GM12878 (cell line): ENCODE measurements at regions not wholly inside any gene's neighbourhood (a gene's known extent, or its start where the extent isn't known, plus 50 kb on each side); places are given as distances from the start of the nearest gene placed in this dataset.

Source experiments
- ATAC-seq: fragments of 200-7000 bp; cut with Tn5 transposase; 3 replicates; pipeline ENCODE4 v1.9.1; 2020; ENCODE audit warnings: mild to moderate bottlenecking, moderate library complexity
- BruUV-seq: library from RNA; stranded (reverse); fragments of 400-500 nt; replicated peaks from 2 replicates; lab custom pipeline; 2021; lab: Mats Ljungman, UMichigan
- CTCF ChIA-PET: fragments of 300-600 bp; sonication (Branson Sonifier 250); formaldehyde crosslinking; extraction: SDS; loops from one replicate; lab custom pipeline; 2021; ENCODE audit warnings: inconsistent platforms; lab: Yijun Ruan, JAX
- POLR2A ChIA-PET: fragments of 350-600 bp; formaldehyde crosslinking; extraction: SDS; loops from one replicate; lab custom pipeline; 2021; ENCODE audit warnings: inconsistent platforms; lab: Charles Lee
- RAD21 ChIA-PET: fragments of 300-600 bp; sonication (Branson Sonifier 250); formaldehyde crosslinking; loops from one replicate; lab custom pipeline; 2023; ENCODE audit warnings: antibody characterized with exemption; ENCODE audit not compliant: unreplicated experiment; lab: Charles Lee
- SMC1A ChIA-PET: fragments of 300-600 bp; sonication (Branson Sonifier 250); formaldehyde crosslinking; loops from one replicate; lab custom pipeline; 2023; ENCODE audit not compliant: unreplicated experiment, uncharacterized antibody; lab: Charles Lee
- DNase-seq: peaks from one replicate; pipeline ENCODE4 v3.0.0-alpha.2; 2011; ENCODE audit warnings: low read depth, low spot score
- FAIRE-seq: peaks from 3 replicates; lab custom pipeline; 2011; peaks lifted over from hg19 to GRCh38; lab: Jason Lieb, UNC
- H2AFZ ChIP-seq: 2 replicates; pipeline ENCODE4 v1.6.0; 2011; ENCODE audit warnings: low read depth, low read length, control low read depth; ENCODE audit not compliant: control insufficient read depth
- H3K27ac ChIP-seq: 2 replicates; pipeline ENCODE4 v1.5.1; 2011; ENCODE audit warnings: control low read depth; ENCODE audit not compliant: control insufficient read depth, insufficient read depth
- H3K27me3 ChIP-seq, 2 experiments: replicated peaks in 1 of 2; 2 replicates each; pipeline versions ENCODE4 v1.6.0 to v1.6.1; 2011; ENCODE audit warnings: low read length in 1 of 2; ENCODE audit not compliant: control insufficient read depth in 2 of 2, insufficient read depth in 2 of 2
- H3K36me3 ChIP-seq, 2 experiments: 2 replicates each; pipeline ENCODE4 v1.5.1; 2011; ENCODE audit warnings: low read length in 1 of 2; ENCODE audit not compliant: control insufficient read depth in 2 of 2, insufficient read depth in 2 of 2
- H3K4me1 ChIP-seq: 2 replicates; pipeline ENCODE4 v1.6.1; 2011; ENCODE audit warnings: mild to moderate bottlenecking, low read length, moderate library complexity, mixed read lengths; ENCODE audit not compliant: control insufficient read depth, insufficient read depth
- H3K4me2 ChIP-seq: 2 replicates; pipeline ENCODE4 v1.6.0; 2011; ENCODE audit warnings: control low read depth; ENCODE audit not compliant: control insufficient read depth, insufficient read depth
- H3K4me3 ChIP-seq: fragments of 200-600 bp; sonication (generic); 2 replicates; pipeline ENCODE4 v1.5.1; 2016
- H3K79me2 ChIP-seq: 2 replicates; pipeline ENCODE4 v1.6.0; 2011; ENCODE audit warnings: low read length; ENCODE audit not compliant: control insufficient read depth, insufficient read depth
- H3K9ac ChIP-seq: 2 replicates; pipeline ENCODE4 v1.8.0; 2011; ENCODE audit warnings: low read length, control low read depth, mixed read lengths; ENCODE audit not compliant: control insufficient read depth, insufficient read depth
- H3K9me3 ChIP-seq: replicated peaks from 3 replicates; pipeline ENCODE4 v1.5.1; 2011; ENCODE audit warnings: mild to moderate bottlenecking, low read length; ENCODE audit not compliant: control insufficient read depth, insufficient read depth
- H4K20me1 ChIP-seq: 2 replicates; pipeline ENCODE4 v1.6.0; 2011; ENCODE audit not compliant: control insufficient read depth, insufficient read depth
- BRCA1 ChIP-seq: IDR thresholded peaks from 2 replicates; pipeline ENCODE4 v1.6.1; 2011; ENCODE audit warnings: low read depth, low read length, improper control_type of control experiment
- CREB1 ChIP-seq: IDR thresholded peaks from 2 replicates; pipeline ENCODE4 v1.6.1; 2012; ENCODE audit warnings: low read depth, mild to moderate bottlenecking, inconsistent platforms
- ESRRA ChIP-seq: IDR thresholded peaks from 2 replicates; pipeline ENCODE4 v1.6.1; 2012; ENCODE audit warnings: mild to moderate bottlenecking, low read length, improper control_type of control experiment
- MEF2A ChIP-seq: IDR thresholded peaks from 2 replicates; pipeline ENCODE4 v1.6.1; 2011; ENCODE audit warnings: low read depth, mild to moderate bottlenecking, low read length, moderate library complexity; ENCODE audit not compliant: insufficient read depth
- MTA2 ChIP-seq: fragments of 450-650 bp; IDR thresholded peaks from 2 replicates; pipeline ENCODE4 v1.6.1; 2016; ENCODE audit warnings: low read depth, mild to moderate bottlenecking, moderate library complexity
- NFIC ChIP-seq: IDR thresholded peaks from 2 replicates; pipeline ENCODE4 v1.6.1; 2012; ENCODE audit warnings: low read depth, mild to moderate bottlenecking, inconsistent platforms, low read length, moderate library complexity
- NFYB ChIP-seq: IDR thresholded peaks from 2 replicates; pipeline ENCODE4 v1.6.1; 2011; ENCODE audit warnings: low read depth, mild to moderate bottlenecking, low read length, improper control_type of control experiment, moderate library complexity; ENCODE audit not compliant: insufficient read depth
- PML ChIP-seq: IDR thresholded peaks from 2 replicates; pipeline ENCODE4 v1.6.1; 2012; ENCODE audit warnings: low read length, inconsistent platforms
- RBBP5 ChIP-seq: fragments of 200-600 bp; sonication (generic); conservative IDR thresholded peaks from 2 replicates; pipeline ENCODE4 v1.6.1; 2016
- SRF ChIP-seq, 2 experiments: IDR thresholded peaks; 2 replicates each; pipeline ENCODE4 v1.6.1; 2011; ENCODE audit warnings: low read depth in 2 of 2, low read length in 2 of 2, mild to moderate bottlenecking in 1 of 2, moderate library complexity in 1 of 2
- TCF12 ChIP-seq: IDR thresholded peaks from 2 replicates; pipeline ENCODE4 v1.6.1; 2011; ENCODE audit warnings: low read depth, mild to moderate bottlenecking, low read length
- ZBTB33 ChIP-seq: fragments of 450-650 bp; IDR thresholded peaks from 2 replicates; pipeline ENCODE4 v1.6.1; 2017; ENCODE audit warnings: mild to moderate bottlenecking
- ZNF207 ChIP-seq: fragments of 450-650 bp; IDR thresholded peaks from 2 replicates; pipeline ENCODE4 v1.6.1; 2014; ENCODE audit warnings: antibody characterized with exemption, mild to moderate bottlenecking, borderline replicate concordance
- ZNF274 ChIP-seq: IDR thresholded peaks from one replicate; pipeline ENCODE4 v1.8.0; 2011; ENCODE audit not compliant: insufficient read length, insufficient read depth
- WGBS: methylation state at CpG from one replicate; pipeline ENCODE4 v1.1.6; 2016; ENCODE audit warnings: low lambda C conversion rate; ENCODE audit not compliant: insufficient replicate concordance, insufficient coverage; ENCODE audit errors: missing lambda C conversion rate; 5-methylcytosine and 5-hydroxymethylcytosine counted together
- in situ Hi-C: fragments of 300-500 bp; cut with MboI; formaldehyde crosslinking; loops from 9 replicates; pipeline ENCODE4 v1.14.3; 2018; ENCODE audit warnings: mixed read lengths
- intact Hi-C: fragments of 100-400 bp; cut with micrococcal nuclease; formaldehyde crosslinking; loops from one replicate; pipeline ENCODE4 v1.14.2; 2022; ENCODE audit not compliant: unreplicated experiment
- TF ChIP-seq, protein P1 (sequence below), 3 experiments: IDR thresholded peaks in 2 of 3; conservative IDR thresholded peaks in 1 of 3; 2 replicates each; pipeline ENCODE4 v1.5.1; 2011; ENCODE audit warnings: low read depth in 3 of 3, low read length in 3 of 3, mild to moderate bottlenecking in 3 of 3, control low read depth in 2 of 3, moderate library complexity in 2 of 3, inconsistent platforms in 1 of 3, mixed read lengths in 1 of 3; ENCODE audit not compliant: control insufficient read depth in 2 of 3, insufficient read depth in 1 of 3; ENCODE audit errors: extremely low read depth in 1 of 3
- TF ChIP-seq, protein P2 (sequence below): fragments of 450-650 bp; IDR thresholded peaks from 2 replicates; pipeline ENCODE4 v1.6.1; 2016; ENCODE audit warnings: mild to moderate bottlenecking

DNA sequence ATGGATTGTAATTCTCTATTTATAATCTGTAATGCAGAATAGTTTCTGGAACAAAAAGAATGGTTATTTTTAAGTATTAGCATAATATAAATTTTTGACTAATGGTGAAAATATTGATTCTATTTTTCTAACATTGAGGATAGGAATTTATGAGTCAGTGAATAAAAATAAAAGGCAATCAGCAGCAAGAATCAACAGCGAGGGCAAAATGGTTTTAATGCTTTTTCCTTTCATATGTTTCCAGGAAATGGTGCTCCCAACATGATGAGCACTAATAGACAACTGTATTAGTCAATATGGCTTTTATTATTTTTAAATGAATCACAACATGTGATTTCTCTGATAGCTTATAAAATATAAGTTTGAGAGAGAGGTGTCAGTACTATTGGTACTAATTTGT, 90.7 kb upstream of the TFPI start:
- no peaks in the 10 kb centered on the region for H3K9me3 ChIP-seq
- no peaks in the 10 kb centered on the region for H4K20me1 ChIP-seq
- POLR2A ChIA-PET, result no interaction called here
- intact Hi-C loops, result no loop called here
- ATAC-seq, result no peak
- H3K27me3 ChIP-seq, result no peaks in the 10 kb centered on the region
- H2AFZ ChIP-seq, result no peak overlapping the region
- CTCF ChIA-PET, result no interaction called here
- RAD21 ChIA-PET, result no interaction called here
- TF ChIP-seq SRF (IDR thresholded peaks at IDR 0.05; ENCODE audit: low read depth in 2 of 2, low read length in 2 of 2), result no peak
- TF ChIP-seq PML, result no peak
- TF ChIP-seq, protein P1, sequence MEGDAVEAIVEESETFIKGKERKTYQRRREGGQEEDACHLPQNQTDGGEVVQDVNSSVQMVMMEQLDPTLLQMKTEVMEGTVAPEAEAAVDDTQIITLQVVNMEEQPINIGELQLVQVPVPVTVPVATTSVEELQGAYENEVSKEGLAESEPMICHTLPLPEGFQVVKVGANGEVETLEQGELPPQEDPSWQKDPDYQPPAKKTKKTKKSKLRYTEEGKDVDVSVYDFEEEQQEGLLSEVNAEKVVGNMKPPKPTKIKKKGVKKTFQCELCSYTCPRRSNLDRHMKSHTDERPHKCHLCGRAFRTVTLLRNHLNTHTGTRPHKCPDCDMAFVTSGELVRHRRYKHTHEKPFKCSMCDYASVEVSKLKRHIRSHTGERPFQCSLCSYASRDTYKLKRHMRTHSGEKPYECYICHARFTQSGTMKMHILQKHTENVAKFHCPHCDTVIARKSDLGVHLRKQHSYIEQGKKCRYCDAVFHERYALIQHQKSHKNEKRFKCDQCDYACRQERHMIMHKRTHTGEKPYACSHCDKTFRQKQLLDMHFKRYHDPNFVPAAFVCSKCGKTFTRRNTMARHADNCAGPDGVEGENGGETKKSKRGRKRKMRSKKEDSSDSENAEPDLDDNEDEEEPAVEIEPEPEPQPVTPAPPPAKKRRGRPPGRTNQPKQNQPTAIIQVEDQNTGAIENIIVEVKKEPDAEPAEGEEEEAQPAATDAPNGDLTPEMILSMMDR (IDR thresholded peaks at IDR 0.05 in 2 of 3, conservative IDR thresholded peaks at IDR 0.05 in 1 of 3; ENCODE audit: control insufficient read depth in 2 of 3, extremely low read depth in 1 of 3, insufficient read depth in 1 of 3, low read depth in 3 of 3, low read length in 3 of 3), result no peak
- TF ChIP-seq ESRRA, result no peak
- H3K27ac ChIP-seq, result no peak overlapping the region
- in situ Hi-C loops, result no loop called here
- 0% methylated on average over 1 of the region's 1 CpG for WGBS
- H3K4me2 ChIP-seq, result no peak overlapping the region
- H3K36me3 ChIP-seq, result no peaks in the 10 kb centered on the region
- no peak overlapping the region for H3K9ac ChIP-seq
- FAIRE-seq, result no peak
- SMC1A ChIA-PET, result no interaction called here
- H3K4me1 ChIP-seq, result no peaks in the 10 kb centered on the region
- no peaks in the 10 kb centered on the region for H3K79me2 ChIP-seq
- no peak for DNase-seq
- H3K4me3 ChIP-seq, result no peak overlapping the region
- no TSS peak for BruUV-seq

DNA sequence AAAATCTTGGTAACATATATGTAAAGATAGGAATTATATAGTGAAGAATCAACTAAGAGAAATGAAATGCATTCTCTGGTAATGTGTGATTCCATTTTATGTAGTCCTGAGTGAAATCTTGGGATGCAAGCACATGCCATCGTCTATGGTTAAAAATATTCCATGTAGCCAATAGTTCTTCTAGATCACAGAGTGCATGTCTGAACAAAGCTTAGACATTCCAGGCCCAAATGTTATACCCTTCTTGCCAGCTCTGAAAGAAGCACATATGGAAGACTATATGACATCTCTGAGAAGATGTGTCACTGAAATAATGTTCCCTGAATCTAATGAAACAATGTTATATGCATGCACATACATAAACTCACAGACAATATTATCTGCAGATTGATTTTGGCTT, 92.3 kb upstream of the TFPI start:
- in situ Hi-C loops, result no loop called here
- no peaks in the 10 kb centered on the region for H3K36me3 ChIP-seq
- no peaks in the 10 kb centered on the region for H3K79me2 ChIP-seq
- no peak overlapping the region for H2AFZ ChIP-seq
- ATAC-seq (no peak), DNase-seq (no peak), FAIRE-seq (no peak)
- BruUV-seq, result no TSS peak
- intact Hi-C loops, result no loop called here
- ChIA-PET POLR2A (no interaction called here), SMC1A (no interaction called here), RAD21 (no interaction called here), CTCF (no interaction called here)
- no peak overlapping the region for H3K27ac ChIP-seq
- no peaks in the 10 kb centered on the region for H3K9me3 ChIP-seq
- H4K20me1 ChIP-seq, result no peaks in the 10 kb centered on the region
- no peak overlapping the region for H3K4me3 ChIP-seq
- no peaks in the 10 kb centered on the region for H3K4me1 ChIP-seq
- no peaks in the 10 kb centered on the region for H3K27me3 ChIP-seq
- no peak overlapping the region for H3K4me2 ChIP-seq
- WGBS, result 5% methylated on average over 1 of the region's 1 CpG
- no peak overlapping the region for H3K9ac ChIP-seq
- TF ChIP-seq TCF12 (no peak), CREB1 (no peak), MEF2A (no peak), NFIC (no peak), RBBP5 (no peak), NFYB (no peak), ZNF274 (no peak), ZNF207 (no peak), MTA2 (no peak), BRCA1 (no peak), ZBTB33 (no peak)
- TF ChIP-seq, protein P2, sequence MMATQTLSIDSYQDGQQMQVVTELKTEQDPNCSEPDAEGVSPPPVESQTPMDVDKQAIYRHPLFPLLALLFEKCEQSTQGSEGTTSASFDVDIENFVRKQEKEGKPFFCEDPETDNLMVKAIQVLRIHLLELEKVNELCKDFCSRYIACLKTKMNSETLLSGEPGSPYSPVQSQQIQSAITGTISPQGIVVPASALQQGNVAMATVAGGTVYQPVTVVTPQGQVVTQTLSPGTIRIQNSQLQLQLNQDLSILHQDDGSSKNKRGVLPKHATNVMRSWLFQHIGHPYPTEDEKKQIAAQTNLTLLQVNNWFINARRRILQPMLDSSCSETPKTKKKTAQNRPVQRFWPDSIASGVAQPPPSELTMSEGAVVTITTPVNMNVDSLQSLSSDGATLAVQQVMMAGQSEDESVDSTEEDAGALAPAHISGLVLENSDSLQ, result no peak
